NCI-H774 (cell line): ENCODE measurements at regions not wholly inside any gene's neighbourhood (a gene's known extent, or its start where the extent isn't known, plus 50 kb on each side); places are given as distances from the start of the nearest gene placed in this dataset.
"Not testable (repeated sequence)": the region's sequence is repeated elsewhere in the genome, so short reads cannot be mapped to it uniquely, and the experiment has no call there.

Experiments used
- DNase-seq: peaks from one replicate; lab custom pipeline; 2025; lab: John Stamatoyannopoulos, UW

DNA sequence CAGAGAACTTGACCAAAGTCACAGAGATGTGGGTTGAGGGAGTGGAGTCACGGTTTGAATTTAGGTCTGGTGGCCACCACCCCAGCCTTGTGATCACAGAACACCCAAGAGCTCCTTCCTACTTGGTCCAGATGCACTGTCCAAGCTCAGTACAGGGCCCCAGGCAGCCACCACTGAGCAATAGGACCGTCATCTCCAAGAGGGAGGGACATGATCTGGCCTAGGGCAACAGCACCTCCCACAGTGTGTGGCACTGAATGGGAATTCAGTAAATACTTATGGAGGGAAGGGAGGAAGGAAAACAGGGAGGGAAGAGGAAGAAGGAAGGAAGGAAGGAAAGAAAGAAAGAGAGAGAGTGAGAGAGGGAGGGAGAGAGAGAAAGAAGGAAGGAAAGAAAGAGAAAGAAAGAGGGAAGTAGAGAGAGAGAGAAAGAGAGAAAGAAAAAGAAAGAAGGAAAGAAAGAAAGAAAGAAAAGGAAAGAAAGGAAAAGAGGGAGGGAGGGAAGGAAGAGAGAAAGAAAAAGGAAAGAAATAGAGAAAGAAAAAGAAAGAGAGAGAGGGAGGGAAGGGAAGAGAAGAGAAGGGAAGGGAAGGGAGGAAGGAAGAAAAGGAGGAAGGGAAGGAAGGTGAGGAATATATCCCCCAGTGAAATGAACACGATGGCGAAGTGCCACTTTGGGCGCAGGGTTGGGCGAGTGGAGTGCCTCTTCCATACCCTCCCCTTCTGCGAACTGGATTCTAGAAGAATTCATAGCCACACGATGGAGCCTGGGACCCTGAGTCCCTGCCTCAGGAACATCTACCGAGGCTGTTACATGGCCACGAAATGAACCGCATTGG, 243.7 kb downstream of the TFAP2C start:
- DNase-seq = no peak

DNA sequence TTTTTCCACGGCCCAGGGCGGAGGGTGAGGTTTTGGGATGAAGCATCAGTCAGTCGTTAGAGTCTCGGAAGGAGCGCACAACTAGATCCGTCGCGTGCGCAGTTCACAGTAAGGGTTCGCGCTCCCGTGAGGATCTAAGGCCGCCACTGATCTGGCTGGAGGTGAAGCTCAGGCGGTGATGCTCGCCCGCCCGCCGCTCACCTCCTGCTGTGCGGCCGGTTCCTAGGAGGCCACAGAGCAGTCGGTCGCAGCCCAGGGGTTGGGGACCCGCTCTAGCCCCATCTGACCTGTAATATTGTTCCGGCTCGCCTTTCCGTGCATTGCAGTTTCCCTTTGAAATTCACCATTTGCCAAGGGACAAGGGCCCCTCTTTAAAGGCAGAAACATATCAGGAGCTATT, 244.7 kb downstream of the TFAP2C start:
- no peak for DNase-seq

DNA sequence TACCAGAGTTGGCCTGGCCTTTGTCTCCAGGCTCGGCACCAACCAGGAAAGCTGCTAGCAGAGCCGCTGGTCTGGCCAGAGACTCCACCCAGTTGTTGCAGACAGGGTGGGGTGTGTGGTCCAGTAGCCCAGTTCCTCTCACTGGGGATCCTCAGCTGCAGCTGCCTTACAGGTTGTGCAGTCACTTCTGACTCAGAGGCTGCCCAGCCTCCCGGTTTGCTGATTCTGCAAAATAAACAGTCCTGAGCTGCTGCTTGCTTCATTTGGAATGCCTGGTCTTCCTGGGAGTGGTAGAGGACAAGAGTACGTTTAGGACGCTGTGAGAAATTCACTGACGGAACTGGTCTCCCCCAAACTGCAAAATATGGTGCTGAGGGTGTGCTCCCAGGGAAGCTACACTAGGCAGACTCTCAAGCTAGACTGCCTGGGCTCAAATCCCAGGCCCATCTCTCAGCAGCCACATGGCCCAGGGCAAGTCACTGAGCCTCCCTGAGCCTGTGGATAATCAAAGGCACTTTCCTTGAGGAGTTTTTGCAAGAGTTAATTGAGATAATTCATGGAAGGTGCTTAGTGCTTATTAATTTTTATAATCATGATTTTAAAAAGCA, 246.1 kb downstream of the TFAP2C start:
- DNase-seq = no peak

DNA sequence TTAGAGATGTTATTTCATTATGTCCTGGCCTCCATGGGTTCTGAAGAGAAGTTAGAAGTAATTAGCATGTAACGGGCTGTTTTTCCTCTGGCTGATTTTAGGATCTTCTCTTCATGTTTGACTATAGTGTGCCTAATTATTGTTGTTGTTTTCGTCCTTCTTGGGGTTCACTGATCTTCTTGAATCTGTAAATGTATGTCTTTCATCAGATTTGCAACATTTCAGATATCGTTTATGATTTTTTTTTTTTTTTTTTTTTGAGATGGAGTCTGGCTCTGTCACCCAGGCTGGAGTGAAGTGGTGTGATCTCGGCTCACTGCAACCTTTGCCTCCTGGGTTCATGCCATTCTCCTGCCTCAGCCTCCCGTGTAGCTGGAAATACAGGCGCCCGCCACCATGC, 246.7 kb downstream of the TFAP2C start:
- DNase-seq = no peak

DNA sequence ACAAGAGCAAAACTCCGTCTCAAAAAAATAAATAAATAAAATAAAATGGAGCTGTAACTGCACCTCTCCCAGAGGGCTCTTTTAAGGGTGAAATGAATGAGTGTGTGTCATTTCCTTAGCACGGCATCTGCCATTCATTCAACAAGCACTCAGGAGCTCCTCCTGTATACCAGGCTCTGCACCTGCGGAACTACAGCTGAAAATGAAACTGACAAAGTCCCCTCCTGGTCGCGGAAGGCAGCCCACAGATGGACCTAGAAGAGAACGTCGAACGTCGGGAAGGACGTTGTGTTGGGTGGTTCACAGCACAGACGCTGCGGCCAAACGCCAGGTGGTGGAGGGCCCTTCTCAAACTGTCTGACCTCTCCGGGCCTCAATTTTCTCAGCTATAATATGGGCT, 256.4 kb downstream of the TFAP2C start:
- DNase-seq = no peak

DNA sequence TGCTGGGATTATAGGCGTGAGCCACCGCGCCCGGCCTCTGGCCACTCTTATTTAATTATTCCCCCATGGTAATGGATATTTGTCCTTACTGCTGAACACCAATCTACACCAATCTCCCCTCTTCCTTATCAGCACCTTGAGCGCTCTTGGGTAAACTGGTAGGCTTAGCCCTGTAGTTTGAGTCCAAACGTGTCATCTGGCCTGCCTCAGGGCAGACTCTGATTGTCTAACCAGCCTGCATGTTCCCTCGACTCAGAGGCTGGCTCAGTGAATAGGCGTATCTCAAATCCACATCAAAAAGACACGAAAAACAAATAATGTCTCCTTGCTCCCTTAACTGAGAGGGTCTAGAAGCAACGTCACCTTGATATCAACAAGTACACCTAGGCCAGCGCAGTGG, 260.9 kb downstream of the TFAP2C start:
- no peak for DNase-seq

DNA sequence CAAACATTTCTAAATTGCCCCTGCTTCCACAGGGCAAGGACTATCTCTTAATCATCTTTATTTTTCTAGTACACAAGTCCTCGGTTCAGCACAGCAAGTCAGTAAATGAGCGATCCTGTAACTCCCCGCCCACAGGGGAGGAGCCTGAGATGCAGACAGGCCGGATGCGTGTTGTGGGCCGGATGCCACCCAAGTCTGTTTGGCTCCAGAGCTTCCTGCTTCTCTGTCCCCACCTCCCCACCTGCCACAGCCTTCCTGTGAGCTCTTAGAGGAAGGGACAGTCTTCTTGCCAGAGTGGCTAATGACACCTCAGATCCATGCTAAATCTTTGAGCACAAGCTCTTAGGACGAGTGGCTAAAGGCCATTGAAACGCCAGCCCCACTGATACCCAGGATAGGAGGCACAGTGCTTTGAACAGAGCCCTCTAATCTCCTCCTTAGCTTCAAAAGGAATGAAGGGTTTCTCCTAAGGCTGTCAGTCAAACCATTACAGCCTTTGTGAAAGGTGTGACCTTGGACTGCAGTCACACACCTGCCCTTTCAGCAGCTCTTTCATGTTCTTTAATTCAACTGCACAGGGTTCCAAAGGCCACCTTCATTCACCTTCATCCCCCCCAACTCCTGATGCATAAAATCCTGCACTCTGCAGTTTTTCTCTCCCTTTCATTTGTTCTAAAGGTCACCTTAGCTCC, 264.3 kb downstream of the TFAP2C start:
- no peak for DNase-seq

DNA sequence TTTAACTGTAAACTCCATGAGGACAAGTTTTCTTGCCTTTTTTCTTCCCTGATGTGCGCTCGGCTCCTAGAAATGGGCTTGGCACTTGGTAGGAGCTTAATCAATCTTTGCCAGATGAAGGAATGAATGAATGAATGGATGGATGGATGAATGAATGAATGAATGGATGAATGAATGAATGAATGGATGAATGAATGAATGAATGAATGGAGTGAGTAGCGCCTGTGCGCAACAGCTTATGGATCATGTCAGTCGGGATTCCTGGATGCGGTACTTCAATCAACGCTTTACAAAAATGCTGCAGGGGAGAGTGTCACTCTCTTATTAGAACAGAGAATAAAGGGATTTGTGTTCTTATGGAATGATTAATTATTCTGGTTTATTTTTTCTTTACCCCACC, 267.3 kb downstream of the TFAP2C start:
- no peak for DNase-seq

DNA sequence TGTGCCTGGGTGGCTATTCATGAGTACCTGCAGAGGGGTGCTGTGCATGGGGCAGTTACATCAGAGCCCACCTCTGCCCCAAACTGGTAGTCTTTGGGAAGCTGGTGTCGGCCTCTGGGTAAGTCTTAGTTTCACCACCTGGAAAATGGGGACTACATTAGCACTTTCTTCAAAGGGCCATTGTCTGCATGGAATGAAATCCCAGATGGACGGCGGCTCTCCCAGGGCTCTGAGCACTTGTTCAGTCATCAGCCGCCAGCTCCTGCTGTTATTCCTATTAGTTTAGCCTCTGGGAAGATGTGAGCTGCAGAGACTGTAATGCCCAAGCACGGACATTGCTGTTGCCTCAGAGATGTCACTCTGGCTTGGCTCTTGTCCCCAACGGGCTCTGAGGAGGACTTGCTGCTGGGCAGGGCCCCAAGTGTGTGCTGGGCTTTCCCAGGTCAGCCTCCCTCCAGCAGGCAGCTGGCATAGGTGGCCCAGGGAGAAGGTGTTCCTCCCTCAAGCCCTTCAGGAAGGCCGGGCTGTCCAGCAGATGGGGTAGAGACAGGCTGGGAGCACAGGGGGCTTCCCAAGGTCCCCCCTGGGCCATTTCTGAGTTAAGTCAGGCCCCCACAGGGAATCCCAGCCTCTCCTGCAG, 268.3 kb downstream of the TFAP2C start:
- no peak for DNase-seq

DNA sequence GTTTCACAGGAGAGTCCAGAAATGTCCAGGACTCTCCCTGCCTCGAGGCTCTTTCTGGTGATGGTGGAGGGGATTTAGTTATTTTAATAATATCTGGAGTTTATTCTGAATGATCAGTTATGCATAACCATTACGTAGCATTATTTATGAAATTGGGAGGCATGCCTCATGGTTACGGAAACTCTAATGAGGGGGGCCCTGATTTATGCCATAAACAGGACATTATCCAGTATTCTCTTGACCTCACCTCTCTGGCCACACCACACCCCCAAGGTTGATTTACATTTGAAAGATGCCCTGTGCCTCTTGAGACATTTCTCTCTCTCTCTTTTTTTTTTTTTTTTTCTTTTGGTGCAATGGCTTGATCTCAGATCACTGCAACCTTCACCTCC, 268.8 kb downstream of the TFAP2C start:
- DNase-seq = no peak

DNA sequence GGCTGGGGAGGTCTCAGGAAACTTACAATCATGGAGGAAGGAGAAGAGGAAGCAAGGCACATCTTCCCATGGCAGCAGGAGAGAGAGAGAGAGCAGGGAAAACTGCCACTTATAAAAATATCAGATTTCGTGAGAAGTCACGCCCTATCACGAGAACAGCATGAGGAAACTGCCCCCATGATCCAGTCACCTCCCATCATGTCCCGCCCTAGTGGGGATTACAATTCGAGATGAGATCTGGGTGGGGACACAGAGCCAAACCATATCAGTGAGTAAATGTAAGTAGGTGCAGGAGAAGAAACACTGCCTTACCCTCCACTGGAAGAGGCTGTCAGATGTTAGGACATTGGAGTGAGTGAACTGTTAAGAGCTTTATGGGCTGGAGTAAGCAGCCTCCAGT, 270.4 kb downstream of the TFAP2C start:
- no peak for DNase-seq

DNA sequence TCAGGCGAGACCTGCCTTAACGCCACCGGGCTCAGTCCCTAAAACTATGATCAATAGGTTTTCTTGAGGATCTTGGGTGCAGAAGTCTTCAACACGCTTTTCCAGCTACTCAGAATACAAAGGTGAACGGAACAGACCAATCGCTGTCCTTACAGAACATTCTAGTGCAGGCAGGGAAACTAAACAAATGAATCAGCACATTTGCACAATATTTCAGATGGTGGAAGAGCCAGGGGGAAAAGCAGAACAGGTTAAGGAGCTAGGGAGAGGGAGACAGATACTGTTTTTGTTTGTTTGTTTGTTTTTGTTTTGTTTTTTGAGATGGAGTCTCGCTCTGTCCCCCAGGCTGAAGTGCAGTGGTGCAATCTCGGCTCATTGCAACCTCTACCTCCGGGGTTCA, 271.1 kb downstream of the TFAP2C start:
- no peak for DNase-seq

DNA sequence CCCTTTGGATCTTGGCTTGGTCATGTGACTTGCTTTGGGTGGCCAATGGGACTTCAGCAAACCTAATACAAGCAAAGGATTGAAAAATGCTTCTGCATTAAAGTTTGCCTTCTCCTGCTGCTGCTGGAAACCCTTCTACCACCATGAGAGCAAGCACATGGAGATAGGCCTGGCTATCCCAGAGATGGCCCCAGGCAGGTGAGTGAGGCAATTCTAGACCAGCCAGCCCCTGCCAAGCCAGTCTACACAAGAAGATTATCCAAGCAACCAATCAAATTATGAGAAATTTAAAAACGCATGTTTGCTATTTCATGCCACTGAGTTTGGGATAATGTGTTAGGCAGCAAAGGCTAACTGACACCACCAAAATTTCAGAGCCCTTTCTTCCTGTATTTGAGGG, 274.3 kb downstream of the TFAP2C start:
- DNase-seq = no peak

DNA sequence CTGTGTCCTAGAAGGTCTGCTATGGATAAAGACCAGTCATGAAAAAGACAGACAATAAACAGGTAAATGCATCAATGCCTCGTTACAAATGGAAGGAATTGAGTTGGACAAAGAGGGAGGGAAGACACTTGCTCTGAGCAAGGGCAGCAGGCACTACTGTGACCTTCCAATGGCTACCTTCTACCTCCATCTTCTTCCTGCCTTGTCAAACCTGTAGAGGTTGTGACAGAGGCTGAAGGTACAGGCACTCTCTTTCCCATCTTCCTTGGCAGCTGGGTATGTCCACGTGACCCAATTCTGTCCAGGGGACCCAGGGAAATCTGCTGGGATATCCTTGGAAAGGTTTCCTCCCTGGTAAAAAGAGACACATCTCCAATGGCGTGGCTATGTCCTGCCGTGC, 274.8 kb downstream of the TFAP2C start:
- DNase-seq = no peak

DNA sequence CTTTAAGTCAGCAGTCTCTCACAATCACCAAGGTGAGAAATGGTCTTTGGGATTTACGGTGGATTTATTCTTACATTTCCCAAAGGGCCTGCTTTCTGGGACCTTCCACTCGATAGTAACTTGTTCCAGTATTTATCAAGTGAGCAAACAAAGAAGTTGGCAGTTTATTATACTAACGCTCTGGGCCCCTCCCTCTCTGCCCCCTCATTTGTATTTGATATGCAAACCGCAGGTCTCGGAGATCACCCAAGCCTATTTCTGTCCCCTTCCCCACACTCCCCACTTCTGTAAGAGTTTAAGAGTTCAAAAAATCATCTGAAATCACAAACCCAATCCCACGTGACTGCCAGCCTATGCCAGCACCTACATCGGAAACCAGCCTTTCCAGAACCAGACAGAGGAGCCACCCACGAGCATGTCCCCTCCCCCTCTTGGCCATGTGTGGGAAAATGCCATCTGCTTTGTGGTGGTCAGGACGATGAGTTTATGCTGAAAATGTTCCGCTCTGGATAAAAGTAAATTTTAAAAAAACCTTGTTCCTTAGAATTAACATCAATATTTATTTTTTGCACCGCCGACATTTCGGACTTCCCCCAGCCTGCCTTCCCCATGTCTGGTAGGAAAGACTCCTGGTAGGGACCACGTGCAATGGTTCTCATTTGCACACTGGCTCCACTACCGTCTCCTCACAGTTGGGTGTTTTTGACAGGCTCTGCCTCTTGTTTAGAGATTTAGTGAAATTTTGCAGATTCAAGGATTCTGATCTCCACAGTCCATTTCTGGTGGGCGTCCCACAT, 281.0 kb downstream of the TFAP2C start:
- no peak for DNase-seq

DNA sequence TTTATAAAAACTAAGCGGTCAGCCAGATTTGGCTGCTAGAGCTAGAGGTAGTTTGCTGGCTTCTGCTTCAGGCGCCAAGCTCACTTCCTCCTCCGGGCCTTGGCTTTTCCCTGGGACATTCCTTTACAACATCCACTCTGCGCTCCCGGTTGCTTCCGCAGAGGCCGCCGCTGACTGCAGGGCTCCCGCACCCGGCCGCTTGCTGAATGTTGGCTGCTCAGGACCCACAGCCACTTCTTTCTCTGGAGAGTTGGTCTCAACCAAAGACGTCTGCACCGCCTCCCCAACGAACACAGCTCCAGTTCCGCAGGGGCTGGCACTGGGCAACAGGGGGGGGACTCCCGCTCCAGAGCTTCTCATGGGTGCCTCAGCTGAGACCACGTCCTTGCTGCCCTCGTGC, 282.8 kb downstream of the TFAP2C start:
- DNase-seq = no peak

DNA sequence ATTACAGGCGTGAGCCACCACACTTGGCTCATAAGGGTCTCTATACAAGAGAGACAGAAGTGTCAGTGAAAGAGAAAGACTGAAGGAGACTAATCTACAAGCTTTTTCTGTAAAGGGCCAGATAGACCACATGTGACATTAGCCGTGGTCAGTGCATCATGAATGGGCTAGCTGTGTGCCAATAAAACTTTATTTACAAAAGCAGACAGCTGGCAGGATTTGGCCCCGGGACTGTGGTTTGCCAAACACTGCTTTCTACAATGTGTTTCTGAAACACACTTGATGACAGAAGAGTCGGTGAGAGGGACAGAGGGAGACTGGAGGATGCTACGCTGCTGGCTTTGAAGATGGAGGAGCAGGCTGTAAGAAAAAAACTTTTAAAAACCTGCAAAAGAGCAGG, 285.4 kb downstream of the TFAP2C start:
- DNase-seq = no peak

DNA sequence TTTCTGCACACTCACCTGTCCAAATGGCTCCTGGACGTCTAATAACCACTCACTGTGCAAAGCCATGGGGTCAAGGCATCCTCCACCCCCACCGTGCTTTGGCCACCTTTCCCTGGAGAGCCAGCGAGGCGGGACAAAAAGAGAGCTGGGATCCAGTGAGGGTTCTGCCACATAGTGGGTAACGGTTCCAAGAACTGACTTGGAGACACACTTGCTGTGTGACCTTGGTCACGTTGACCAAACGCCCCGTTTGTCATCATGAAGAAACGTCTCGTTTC, 287.2 kb downstream of the TFAP2C start:
- no peak for DNase-seq

DNA sequence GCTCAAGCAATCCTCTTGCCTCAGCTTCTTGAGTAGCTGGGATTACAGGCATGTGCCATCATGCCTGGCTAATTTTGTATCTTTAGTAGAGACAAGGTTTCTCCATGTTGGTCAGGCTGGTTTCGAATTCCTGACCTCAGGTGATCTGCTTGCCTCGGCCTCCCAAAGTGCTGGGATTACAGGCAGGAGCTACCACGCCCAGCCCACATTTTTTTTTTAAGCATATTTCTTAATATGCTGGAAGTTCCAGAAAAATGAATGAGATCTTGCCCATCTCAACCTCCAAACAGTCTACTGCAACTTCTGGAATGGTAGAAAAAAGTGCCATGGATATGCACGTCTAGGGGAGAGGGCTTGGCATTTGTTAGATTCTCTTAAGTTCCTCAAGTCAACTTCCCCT, 290.9 kb downstream of the TFAP2C start:
- not testable (repeated sequence) for DNase-seq

DNA sequence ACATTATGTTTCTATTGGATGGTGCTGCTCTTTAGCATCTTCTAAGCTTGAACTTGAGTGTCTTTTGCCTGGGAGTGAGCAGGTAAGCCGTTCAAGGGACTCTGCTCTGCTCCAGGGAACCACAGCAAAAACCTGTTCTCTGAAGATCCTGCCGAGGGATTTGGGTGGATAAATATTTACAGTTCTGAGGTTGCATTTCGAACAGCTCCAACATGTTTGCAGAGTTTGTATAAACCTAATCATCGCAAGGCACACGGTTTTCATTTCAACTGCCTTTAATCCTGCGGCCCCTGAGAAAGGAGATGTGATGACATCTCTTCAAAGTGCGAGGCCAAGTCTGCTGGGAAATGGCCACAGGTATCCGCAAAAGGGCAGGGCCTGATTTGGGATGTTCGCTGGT, 293.4 kb downstream of the TFAP2C start:
- no peak for DNase-seq

DNA sequence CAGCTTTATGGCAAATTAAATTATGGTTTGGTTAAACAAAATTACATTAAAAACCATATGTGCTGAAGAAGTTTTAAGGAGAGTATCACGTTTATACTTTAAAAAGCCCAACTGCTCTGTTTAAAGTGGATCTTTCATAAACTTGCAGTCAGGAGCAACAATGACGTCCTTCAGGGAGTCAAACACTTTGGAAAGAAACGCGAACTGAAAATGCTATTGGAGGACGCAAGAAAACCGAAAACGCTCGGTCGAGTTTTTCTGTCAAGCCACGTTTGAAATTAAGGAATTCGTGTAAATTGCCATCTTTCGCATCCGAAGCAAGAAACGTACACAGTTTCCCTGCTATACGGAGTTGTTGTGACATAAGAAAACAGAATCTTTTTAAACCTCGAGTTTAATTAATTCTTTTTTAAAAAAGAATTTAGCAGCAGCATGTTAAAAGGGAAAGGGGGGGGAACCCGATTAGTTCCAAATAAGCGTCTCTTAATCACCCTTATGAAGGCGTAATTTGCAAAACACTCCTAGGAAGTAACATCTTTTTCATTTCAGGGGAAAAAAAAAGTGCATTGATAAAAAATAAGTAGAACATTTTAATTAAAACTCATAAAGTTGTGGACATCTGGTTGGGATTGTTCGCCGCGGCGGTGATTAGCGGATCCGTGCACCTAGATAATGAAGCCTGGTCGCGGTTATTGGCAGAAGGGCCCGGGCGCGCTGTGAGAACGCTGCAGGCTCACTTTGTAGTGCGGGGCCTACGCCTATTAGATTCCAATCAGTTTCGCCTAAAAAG, 295.4 kb downstream of the TFAP2C start:
- no peak for DNase-seq
